ENCODE measurements at regions not wholly inside any gene's neighbourhood (a gene's known extent, or its start where the extent isn't known, plus 50 kb on each side); places are given as distances from the start of the nearest gene placed in this dataset.

- Histone ChIP-seq H3K27ac (no peak overlapping the region), H3K9me3 (no peaks in the 10 kb centered on the region), H3K4me3 (no peak overlapping the region), H3K36me3 (no peaks in the 10 kb centered on the region), H3K27me3 (no peaks in the 10 kb centered on the region), H3K4me1 (no peaks in the 10 kb centered on the region)
- no peak for TF ChIP-seq CTCF (IDR thresholded peaks at IDR 0.05)
- intact Hi-C loops (cut with DNase I; ENCODE audit: low total_unique reads): no loop called here
- no peak for DNase-seq
These were observed 1406.0 kb downstream of the KCNT2 start for GRCh38 chr1:195202241-195202640.

GRCh38 chr1:195200772-195201171 is 1407.5 kb downstream of the KCNT2 start:
- H3K27ac ChIP-seq: no peak overlapping the region

GRCh38 chr1:195197116-195197515 is 1411.1 kb downstream of the KCNT2 start:
- no peak for TF ChIP-seq CTCF (IDR thresholded peaks at IDR 0.05)
- intact Hi-C loops (cut with DNase I; ENCODE audit: low total_unique reads): no loop called here
- Histone ChIP-seq H3K27ac (no peak overlapping the region), H3K4me1 (no peaks in the 10 kb centered on the region), H3K27me3 (no peaks in the 10 kb centered on the region), H3K36me3 (no peaks in the 10 kb centered on the region), H3K9me3 (no peaks in the 10 kb centered on the region), H3K4me3 (no peak overlapping the region)
- DNase-seq: no peak

More at GRCh38 chr1:195200772-195201171, 1407.5 kb downstream of the KCNT2 start:
- intact Hi-C loops (cut with DNase I; ENCODE audit: low total_unique reads): no loop called here
- no peak for TF ChIP-seq CTCF (IDR thresholded peaks at IDR 0.05)
- Histone ChIP-seq H3K4me1 (no peaks in the 10 kb centered on the region), H3K9me3 (no peaks in the 10 kb centered on the region), H3K27me3 (no peaks in the 10 kb centered on the region), H3K4me3 (no peak overlapping the region), H3K36me3 (no peaks in the 10 kb centered on the region)
- no peak for DNase-seq

GRCh38 chr1:195195423-195196057 is 1412.7 kb downstream of the KCNT2 start:
- H3K36me3 ChIP-seq: no peaks in the 10 kb centered on the region
- no peak overlapping the region for H3K4me3 ChIP-seq
- H3K27me3 ChIP-seq: no peaks in the 10 kb centered on the region
- no peak for TF ChIP-seq CTCF (IDR thresholded peaks at IDR 0.05)
- intact Hi-C loops (cut with DNase I; ENCODE audit: low total_unique reads): no loop called here
- no peak for DNase-seq
- no peaks in the 10 kb centered on the region for H3K9me3 ChIP-seq
- no peaks in the 10 kb centered on the region for H3K4me1 ChIP-seq
- H3K27ac ChIP-seq: no peak overlapping the region

GRCh38 chr1:195193134-195193533 is 1415.1 kb downstream of the KCNT2 start:
- H3K4me1 ChIP-seq: no peaks in the 10 kb centered on the region
- intact Hi-C loops (cut with DNase I; ENCODE audit: low total_unique reads): no loop called here

More at GRCh38 chr1:195193134-195193533, 1415.1 kb downstream of the KCNT2 start:
- no peak for TF ChIP-seq CTCF (IDR thresholded peaks at IDR 0.05)
- Histone ChIP-seq H3K4me3 (no peak overlapping the region), H3K36me3 (no peaks in the 10 kb centered on the region), H3K9me3 (no peaks in the 10 kb centered on the region), H3K27ac (no peak overlapping the region), H3K27me3 (no peaks in the 10 kb centered on the region)
- no peak for DNase-seq

Measured in tibial artery (tissue), 4 donors.